ENCODE measurements at regions not wholly inside any gene's neighbourhood (a gene's known extent, or its start where the extent isn't known, plus 50 kb on each side); places are given as distances from the start of the nearest gene placed in this dataset.

- no peak overlapping the region for H3K27ac Mint-ChIP-seq
- no peaks in the 10 kb centered on the region for H3K36me3 ChIP-seq
Measured at GRCh38 chr1:193905288-193906085, 719.1 kb upstream of the B3GALT2 start.

GRCh38 chr1:193891788-193892187 lies 705.4 kb upstream of the B3GALT2 start:
- H3K27me3 Mint-ChIP-seq (ENCODE audit: insufficient read depth, low read depth) = no peaks in the 10 kb centered on the region
- Histone ChIP-seq H3K79me2 (ENCODE audit: low read depth) (no peaks in the 10 kb centered on the region), H3K4me3 (no peak overlapping the region), H2AFZ (replicated peaks) (no peak overlapping the region), H3K4me1 (no peaks in the 10 kb centered on the region), H3K36me3 (no peaks in the 10 kb centered on the region), H3K9ac (no peak overlapping the region), H3K4me2 (no peak overlapping the region), H3F3A (ENCODE audit: low read depth) (no peaks in the 10 kb centered on the region), H3K27ac (no peak overlapping the region), H3K9me3 (ENCODE audit: low read depth) (no peaks in the 10 kb centered on the region), H4K20me1 (ENCODE audit: low read depth) (no peaks in the 10 kb centered on the region), H3K27me3 (no peaks in the 10 kb centered on the region)
- no peak overlapping the region for H3K4me3 Mint-ChIP-seq
- DNase-seq (ENCODE audit: low spot score) = no peak
- TF ChIP-seq CTCF (IDR thresholded peaks at IDR 0.05) = no peak
- no peak for TF ChIP-seq EZH2 (IDR thresholded peaks at IDR 0.05)
- no peak for TF ChIP-seq EZH2phosphoT487 (IDR thresholded peaks at IDR 0.05)
- H3K36me3 Mint-ChIP-seq = no peaks in the 10 kb centered on the region
- H3K4me1 Mint-ChIP-seq = no peaks in the 10 kb centered on the region
- H3K9me3 Mint-ChIP-seq = peaks cover 6% of the 10 kb centered on the region
- no peak overlapping the region for H3K27ac Mint-ChIP-seq

More at GRCh38 chr1:193905288-193906085, 719.1 kb upstream of the B3GALT2 start:
- TF ChIP-seq EZH2 (IDR thresholded peaks at IDR 0.05) (no peak), CTCF (IDR thresholded peaks at IDR 0.05) (no peak), EZH2phosphoT487 (IDR thresholded peaks at IDR 0.05) (no peak)
- no peak for DNase-seq (ENCODE audit: low spot score)
- no peaks in the 10 kb centered on the region for H3K27me3 ChIP-seq
- no peak overlapping the region for H3K4me3 ChIP-seq
- H3K9me3 ChIP-seq (ENCODE audit: low read depth) = no peaks in the 10 kb centered on the region
- no peaks in the 10 kb centered on the region for H3K4me1 ChIP-seq
- no peaks in the 10 kb centered on the region for H3K79me2 ChIP-seq (ENCODE audit: low read depth)
- H3K4me2 ChIP-seq = no peak overlapping the region
- H3K9me3 Mint-ChIP-seq = no peaks in the 10 kb centered on the region
- H3K4me1 Mint-ChIP-seq = no peaks in the 10 kb centered on the region
- no peaks in the 10 kb centered on the region for H3K27me3 Mint-ChIP-seq (ENCODE audit: insufficient read depth, low read depth)
- no peak overlapping the region for H3K9ac ChIP-seq
- no peaks in the 10 kb centered on the region for H4K20me1 ChIP-seq (ENCODE audit: low read depth)
- no peaks in the 10 kb centered on the region for H3K36me3 Mint-ChIP-seq
- no peak overlapping the region for H3K4me3 Mint-ChIP-seq
- no peak overlapping the region for H2AFZ ChIP-seq (replicated peaks)
- H3K27ac ChIP-seq = no peak overlapping the region
- H3F3A ChIP-seq (ENCODE audit: low read depth) = no peaks in the 10 kb centered on the region

GRCh38 chr1:193890935-193891334 lies 704.5 kb upstream of the B3GALT2 start:
- H3K27ac Mint-ChIP-seq = no peak overlapping the region
- no peaks in the 10 kb centered on the region for H3K4me1 Mint-ChIP-seq
- no peaks in the 10 kb centered on the region for H3K27me3 Mint-ChIP-seq (ENCODE audit: insufficient read depth, low read depth)
- H3K4me3 Mint-ChIP-seq = no peak overlapping the region
- Histone ChIP-seq H3K9ac (no peak overlapping the region), H3K36me3 (no peaks in the 10 kb centered on the region), H3K79me2 (ENCODE audit: low read depth) (no peaks in the 10 kb centered on the region), H3K4me2 (no peak overlapping the region), H3K4me1 (no peaks in the 10 kb centered on the region), H3K4me3 (no peak overlapping the region), H3K27ac (no peak overlapping the region), H3K27me3 (no peaks in the 10 kb centered on the region), H3F3A (ENCODE audit: low read depth) (no peaks in the 10 kb centered on the region), H3K9me3 (ENCODE audit: low read depth) (no peaks in the 10 kb centered on the region), H4K20me1 (ENCODE audit: low read depth) (no peaks in the 10 kb centered on the region), H2AFZ (replicated peaks) (no peak overlapping the region)
- H3K36me3 Mint-ChIP-seq = no peaks in the 10 kb centered on the region
- no peak for DNase-seq (ENCODE audit: low spot score)
- TF ChIP-seq EZH2 (IDR thresholded peaks at IDR 0.05) = no peak
- no peak for TF ChIP-seq EZH2phosphoT487 (IDR thresholded peaks at IDR 0.05)
- no peak for TF ChIP-seq CTCF (IDR thresholded peaks at IDR 0.05)
- peaks cover 6% of the 10 kb centered on the region for H3K9me3 Mint-ChIP-seq

Data from neural progenitor cell (in vitro differentiated cells).